ENCODE measurements at regions not wholly inside any gene's neighbourhood (a gene's known extent, or its start where the extent isn't known, plus 50 kb on each side); places are given as distances from the start of the nearest gene placed in this dataset.

GRCh38 chr2:59969161-59969560 lies 584.3 kb downstream of the BCL11A start:
- POLR2A ChIA-PET (ENCODE audit: partially characterized antibody): no interaction called here

More at GRCh38 chr2:59969161-59969560, 584.3 kb downstream of the BCL11A start:
- H3K23me2 ChIP-seq (ENCODE audit: low read depth, low read length): no peaks in the 10 kb centered on the region
- no peak overlapping the region for H3K27ac ChIP-seq (ENCODE audit: low read depth, low read length)
- H3K14ac ChIP-seq (ENCODE audit: insufficient read length): no peak overlapping the region
- H2AK5ac ChIP-seq (ENCODE audit: low read depth, low read length): no peak overlapping the region
- no peak overlapping the region for H2BK12ac ChIP-seq (ENCODE audit: low read depth, low read length)
- no peak overlapping the region for H2AFZ ChIP-seq (ENCODE audit: low read length)
- H3K18ac ChIP-seq (ENCODE audit: extremely low read depth, low read length): no peak overlapping the region
- H3K79me2 ChIP-seq (ENCODE audit: control insufficient read depth in 1 of 2, insufficient read depth in 2 of 2, low read length in 2 of 2): no peaks in the 10 kb centered on the region
- FAIRE-seq (no peak), DNase-seq (ENCODE audit: low read depth in 1 of 2, low spot score in 2 of 2) (no peak)
- H3K4ac ChIP-seq (replicated peaks; ENCODE audit: insufficient read length, low read depth, low read length): no peak overlapping the region
- H4K8ac ChIP-seq (ENCODE audit: extremely low read depth, insufficient read depth, low read length): no peak overlapping the region
- H3K9me3 ChIP-seq (ENCODE audit: insufficient read depth in 2 of 2, low read depth in 1 of 2, low read length in 1 of 2): no peaks in the 10 kb centered on the region
- no peak overlapping the region for H4K5ac ChIP-seq (ENCODE audit: insufficient read length, low read depth, low read length)
- H2BK15ac ChIP-seq (ENCODE audit: low read length): no peak overlapping the region
- no peak overlapping the region for H3K4me2 ChIP-seq (ENCODE audit: insufficient read depth in 1 of 2, low read depth in 2 of 2, low read length in 2 of 2)
- H3K4me3 ChIP-seq (ENCODE audit: extremely low read depth in 1 of 4, insufficient read depth in 2 of 4, low read depth in 3 of 4, low read length in 4 of 4): no peak overlapping the region
- no peak for TF ChIP-seq RBBP5 (IDR thresholded peaks at IDR 0.05; ENCODE audit: borderline replicate concordance, low read depth, low read length)
- H3K4me1 ChIP-seq (replicated peaks in 1 of 4; ENCODE audit: control insufficient read depth in 3 of 4, insufficient read depth in 4 of 4, low read length in 3 of 4): no peaks in the 10 kb centered on the region
- 95% methylated on average over 5 of the region's 5 CpGs; no CpG with 5 or more reads in 1 of the 2 experiments for WGBS, 2 experiments (ENCODE audit: extremely low coverage in 1 of 2, insufficient coverage in 1 of 2, insufficient read length in 1 of 2, insufficient replicate concordance in 2 of 2, low coverage in 1 of 2, low lambda C conversion rate in 2 of 2, missing lambda C conversion rate in 1 of 2)
- H2BK20ac ChIP-seq (ENCODE audit: low read length): no peak overlapping the region
- no peaks in the 10 kb centered on the region for H3K79me1 ChIP-seq (ENCODE audit: low read depth, low read length)
- CTCF ChIA-PET (ENCODE audit: partially characterized antibody): interaction anchor here (1.0 to 1.9 kb wide), 3 partner anchors 9 to 184 kb away, joined by 4 to 6 read pairs (median 5); no protein-coding TSS in a partner anchor
- no peaks in the 10 kb centered on the region for H3K27me3 ChIP-seq (replicated peaks in 1 of 4; ENCODE audit: control insufficient read depth in 3 of 4, extremely low read depth in 1 of 4, insufficient read depth in 3 of 4, low read length in 3 of 4)
- H4K20me1 ChIP-seq (replicated peaks in 1 of 2; ENCODE audit: control insufficient read depth in 1 of 2, insufficient read depth in 2 of 2, low read length in 2 of 2): no peaks in the 10 kb centered on the region
- no peak overlapping the region for H4K91ac ChIP-seq (replicated peaks; ENCODE audit: insufficient read length, low read length)
- H3K23ac ChIP-seq (ENCODE audit: insufficient read length): no peak overlapping the region
- no peak overlapping the region for H2BK120ac ChIP-seq (replicated peaks; ENCODE audit: low read depth, low read length)
- H3K56ac ChIP-seq (replicated peaks; ENCODE audit: insufficient read length, low read depth, low read length): no peak overlapping the region
- no peaks in the 10 kb centered on the region for H3K36me3 ChIP-seq (ENCODE audit: control insufficient read depth in 2 of 4, insufficient read depth in 4 of 4, low read length in 3 of 4)
- H3K9ac ChIP-seq (replicated peaks in 1 of 4; ENCODE audit: extremely low read depth in 1 of 4, low read depth in 3 of 4, low read length in 3 of 4): no peak overlapping the region
- H2BK5ac ChIP-seq (ENCODE audit: low read depth, low read length): no peak overlapping the region
